A549 (cell line): ENCODE measurements at regions not wholly inside any gene's neighbourhood (a gene's known extent, or its start where the extent isn't known, plus 50 kb on each side); places are given as distances from the start of the nearest gene placed in this dataset.

Experiments
- BHLHE40 ChIP-seq: IDR thresholded peaks from 2 replicates; pipeline ENCODE4 v1.6.1; 2012; ENCODE audit warnings: low read depth, low read length, inconsistent platforms
- CBX2 ChIP-seq: fragments of 200-600 bp; sonication (generic); IDR thresholded peaks from 2 replicates; pipeline ENCODE4 v1.6.1; 2016; ENCODE audit warnings: low read depth, mild to moderate bottlenecking, borderline replicate concordance
- CEBPB ChIP-seq, 2 experiments: fragments of >200 bp in 1 of 2; sonication (Bioruptor Twin) in 1 of 2; formaldehyde crosslinking in 1 of 2; IDR thresholded peaks; 2 replicates each; pipeline ENCODE4 v1.6.1; 2012 to 2016
- CTCF ChIP-seq: fragments of >200 bp; sonication (Bioruptor Twin); formaldehyde crosslinking; IDR thresholded peaks from 3 replicates; pipeline ENCODE4 v1.5.1; 2016
- JUN ChIP-seq, 2 experiments: fragments of >200 bp; sonication (Bioruptor Twin); formaldehyde crosslinking; IDR thresholded peaks; 2 replicates in 1 of 2; 3 replicates in 1 of 2; pipeline ENCODE4 v1.6.1; 2016 to 2017
- MAX ChIP-seq: IDR thresholded peaks from 2 replicates; pipeline ENCODE4 v1.6.1; 2012
- MAZ ChIP-seq: fragments of 150-350 bp; IDR thresholded peaks from 2 replicates; pipeline ENCODE4 v1.6.1; 2014; ENCODE audit warnings: antibody characterized with exemption, low read depth, low read length, borderline replicate concordance
- PHF8 ChIP-seq: fragments of 200-600 bp; sonication (generic); IDR thresholded peaks from 2 replicates; pipeline ENCODE4 v1.6.1; 2016; ENCODE audit warnings: low read depth, mild to moderate bottlenecking, antibody characterized with exemption, moderate library complexity, borderline replicate concordance
- POLR2A ChIP-seq: IDR thresholded peaks from 2 replicates; pipeline ENCODE4 v1.6.1; 2012; ENCODE audit warnings: mild to moderate bottlenecking, low read length
- POLR2AphosphoS2 ChIP-seq: conservative IDR thresholded peaks from 2 replicates; pipeline ENCODE4 v1.6.1; 2012; ENCODE audit warnings: low read length, improper control_type of control experiment, inconsistent platforms
- RAD21 ChIP-seq, 2 experiments: fragments of >200 bp in 1 of 2; sonication (Bioruptor Twin) in 1 of 2; formaldehyde crosslinking in 1 of 2; IDR thresholded peaks in 1 of 2; conservative IDR thresholded peaks in 1 of 2; 2 replicates in 1 of 2; 3 replicates in 1 of 2; pipeline ENCODE4 v1.6.1; 2012 to 2018; ENCODE audit warnings: inconsistent platforms in 1 of 2
- RARB ChIP-seq: fragments of 250-450 bp; sonication (Bioruptor Pico); IDR thresholded peaks from 2 replicates; pipeline ENCODE4 v1.8.0; 2021; ENCODE audit warnings: mild to moderate bottlenecking, moderate library complexity
- RFX5 ChIP-seq: fragments of 450-650 bp; IDR thresholded peaks from 2 replicates; pipeline ENCODE4 v1.7.1; 2014; ENCODE audit warnings: antibody characterized with exemption, mild to moderate bottlenecking, moderate library complexity

DNA sequence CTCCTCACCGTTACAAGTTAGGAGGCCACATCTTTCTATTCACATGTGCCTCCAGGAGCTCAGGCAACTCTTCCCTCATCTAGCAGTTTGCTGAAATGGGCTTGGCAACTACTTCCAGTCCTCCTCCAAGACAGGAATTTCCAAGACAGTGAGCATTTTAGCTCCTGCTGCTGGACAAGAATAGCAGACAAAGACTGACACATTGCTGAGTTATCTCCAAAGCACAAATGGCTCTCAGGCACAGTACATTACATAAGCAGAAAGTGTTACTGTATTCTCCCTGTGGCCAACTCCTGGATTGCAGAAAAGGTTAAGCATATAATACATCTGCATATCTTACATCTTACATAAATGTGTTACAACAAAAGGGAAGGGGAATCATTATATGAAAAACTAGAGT, 83.2 kb upstream of the POU2AF2 start:
- TF ChIP-seq CTCF (no peak), CEBPB (IDR thresholded peaks at IDR 0.05) (no peak), BHLHE40 (no peak), MAZ (no peak), PHF8 (no peak), POLR2AphosphoS2 (no peak), POLR2A (no peak), RAD21 (conservative IDR thresholded peaks at IDR 0.05 in 1 of 2, IDR thresholded peaks at IDR 0.05 in 1 of 2) (no peak), MAX (no peak), CBX2 (no peak), RFX5 (no peak), JUN (IDR thresholded peaks at IDR 0.05) (no peak), RARB (CRISPR knock-in tag) (no peak)
